Loucy (cell line): ENCODE measurements at regions not wholly inside any gene's neighbourhood (a gene's known extent, or its start where the extent isn't known, plus 50 kb on each side); places are given as distances from the start of the nearest gene placed in this dataset.

Experiments
- CTCF ChIP-seq: fragments of 200-600 bp; sonication (generic); conservative IDR thresholded peaks from 2 replicates; pipeline ENCODE4 v1.5.1; 2014; ENCODE audit warnings: mild to moderate bottlenecking, antibody characterized with exemption, low read length
- EZH2phosphoT487 ChIP-seq: fragments of 200-600 bp; IDR thresholded peaks from 2 replicates; pipeline ENCODE4 v1.6.1; 2018; ENCODE audit warnings: antibody characterized with exemption, mild to moderate bottlenecking, moderate library complexity, borderline replicate concordance

- TF ChIP-seq CTCF (no peak), EZH2phosphoT487 (no peak)
Observed at GRCh38 chr18:56128153-56128791, 510.1 kb downstream of the TXNL1 start.
